Psoas muscle (tissue), 7 donors: ENCODE measurements at regions not wholly inside any gene's neighbourhood (a gene's known extent, or its start where the extent isn't known, plus 50 kb on each side); places are given as distances from the start of the nearest gene placed in this dataset.
"Not testable (repeated sequence)": the region's sequence is repeated elsewhere in the genome, so short reads cannot be mapped to it uniquely, and the experiment has no call there.

Experiments
- ATAC-seq, 4 donors: fragments of 200-7000 bp; cut with Tn5 transposase; one replicate each; pipeline ENCODE4 v1.9.1; 2020; ENCODE audit warnings: moderate library complexity in 3 of 4, mild to moderate bottlenecking in 2 of 4
- DNase-seq, 2 donors: peaks; one replicate each; pipeline ENCODE4 v3.0.0-alpha.2; 2020
- H3K27ac ChIP-seq: fragments of 200-600 bp; one replicate; pipeline ENCODE4 v1.8.0; 2022
- H3K27me3 ChIP-seq, 3 donors: fragments of 200-600 bp in 1 of 3; one replicate each; pipeline versions ENCODE4 v1.6.1 to v1.8.0; 2013 to 2022; ENCODE audit warnings: low read length in 2 of 3, mild to moderate bottlenecking in 2 of 3, moderate library complexity in 1 of 3; ENCODE audit not compliant: insufficient read depth in 3 of 3
- H3K36me3 ChIP-seq, 2 donors: fragments of 200-600 bp in 1 of 2; one replicate each; pipeline versions ENCODE4 v1.6.1 to v1.8.0; 2013 to 2022; ENCODE audit warnings: low read depth in 1 of 2, mild to moderate bottlenecking in 1 of 2, moderate library complexity in 1 of 2; ENCODE audit not compliant: insufficient read depth in 1 of 2
- H3K4me1 ChIP-seq: fragments of 200-600 bp; one replicate; pipeline ENCODE4 v1.8.0; 2022
- H3K4me3 ChIP-seq: fragments of 200-600 bp; one replicate; pipeline ENCODE4 v1.8.0; 2022; ENCODE audit warnings: mild to moderate bottlenecking
- H3K9me3 ChIP-seq: fragments of 200-600 bp; one replicate; pipeline ENCODE4 v1.8.0; 2022
- WGBS, 3 donors: extraction: QIAGEN DNeasy Blood & Tissue Kit; methylation state at CpG; one replicate each; pipeline versions ENCODE4 v1.1.6 to v1.1.7; 2013; 5-methylcytosine and 5-hydroxymethylcytosine counted together
- intact Hi-C, 2 donors: fragments of 100-400 bp; cut with DNase I; formaldehyde crosslinking; loops; one replicate each; pipeline versions ENCODE4 v1.11.0 to v1.14.2; 2022
- TF ChIP-seq, protein P1 (sequence below): fragments of 200-600 bp; IDR thresholded peaks from one replicate; pipeline ENCODE4 v1.8.0; 2022; ENCODE audit warnings: antibody characterized with exemption
- donor health status: healthy with polysubstance abuse.
- donor health status: DM: no; HTN: no; CAD: no; lungs with moderate emphysema.
- donor health status: Bipolar disorder and iron deficiency.
- donor health status: healthy.
- donor health status: DM: yes; HTN: yes; CAD: no.
- donor health status: DM: no; HTN: no; CAD: no.
- donor health status: DM: yes; HTN: yes; CAD: no.

DNA sequence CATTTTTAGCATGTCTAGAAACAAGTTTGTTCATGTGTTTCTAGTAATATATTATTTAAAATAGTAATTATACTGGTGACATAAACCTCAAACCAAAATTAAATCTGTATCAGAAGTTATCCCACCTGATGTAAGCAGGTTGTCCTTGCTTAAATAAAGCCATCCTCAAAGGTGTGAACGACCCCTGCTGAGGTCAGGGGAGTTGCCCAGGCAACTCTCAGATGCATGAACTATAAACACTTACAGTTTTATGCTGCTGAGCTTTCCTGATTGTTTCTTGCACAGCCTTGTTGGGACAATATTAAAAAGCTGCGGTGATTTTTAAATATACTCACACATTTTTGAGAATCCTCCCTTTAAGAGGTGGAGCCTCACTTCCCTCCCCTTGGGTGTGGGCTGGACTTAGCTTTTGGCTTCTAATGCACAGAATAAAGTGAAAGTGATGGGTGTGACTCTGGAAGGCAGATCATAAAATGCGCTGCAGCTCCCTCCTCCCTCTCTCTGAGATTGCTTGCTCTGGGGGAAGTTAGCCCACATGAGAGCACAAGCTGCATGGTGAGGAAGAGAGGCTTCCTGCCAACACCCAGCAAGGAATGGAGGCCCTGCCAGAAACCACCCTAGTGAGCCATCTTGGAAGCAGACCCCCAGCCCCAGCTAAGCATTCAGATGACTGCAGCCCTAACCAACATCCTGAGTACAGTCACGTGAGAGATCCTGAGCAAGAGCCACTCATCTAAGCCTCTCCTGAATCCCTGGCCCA is 152.7 kb downstream of the SKIDA1 start:
- no peak overlapping the region for H3K4me3 ChIP-seq
- TF ChIP-seq, protein P1, sequence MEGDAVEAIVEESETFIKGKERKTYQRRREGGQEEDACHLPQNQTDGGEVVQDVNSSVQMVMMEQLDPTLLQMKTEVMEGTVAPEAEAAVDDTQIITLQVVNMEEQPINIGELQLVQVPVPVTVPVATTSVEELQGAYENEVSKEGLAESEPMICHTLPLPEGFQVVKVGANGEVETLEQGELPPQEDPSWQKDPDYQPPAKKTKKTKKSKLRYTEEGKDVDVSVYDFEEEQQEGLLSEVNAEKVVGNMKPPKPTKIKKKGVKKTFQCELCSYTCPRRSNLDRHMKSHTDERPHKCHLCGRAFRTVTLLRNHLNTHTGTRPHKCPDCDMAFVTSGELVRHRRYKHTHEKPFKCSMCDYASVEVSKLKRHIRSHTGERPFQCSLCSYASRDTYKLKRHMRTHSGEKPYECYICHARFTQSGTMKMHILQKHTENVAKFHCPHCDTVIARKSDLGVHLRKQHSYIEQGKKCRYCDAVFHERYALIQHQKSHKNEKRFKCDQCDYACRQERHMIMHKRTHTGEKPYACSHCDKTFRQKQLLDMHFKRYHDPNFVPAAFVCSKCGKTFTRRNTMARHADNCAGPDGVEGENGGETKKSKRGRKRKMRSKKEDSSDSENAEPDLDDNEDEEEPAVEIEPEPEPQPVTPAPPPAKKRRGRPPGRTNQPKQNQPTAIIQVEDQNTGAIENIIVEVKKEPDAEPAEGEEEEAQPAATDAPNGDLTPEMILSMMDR, result no peak
- no peaks in the 10 kb centered on the region for H3K27me3 ChIP-seq
- 27 to 38% (median 31%) methylated on average over 4 of the region's 4 CpGs for WGBS, 3 donors
- intact Hi-C loops, result no loop called here
- H3K4me1 ChIP-seq, result no peaks in the 10 kb centered on the region
- no peaks in the 10 kb centered on the region for H3K36me3 ChIP-seq
- no peaks in the 10 kb centered on the region for H3K9me3 ChIP-seq
- H3K27ac ChIP-seq, result no peak overlapping the region
- DNase-seq (peak; percentile 16 to 48), ATAC-seq (peak in 2 of 4 donors; percentile 40 to 53)

- ATAC-seq, result no peak
- DNase-seq, result no peak
- intact Hi-C loops, result no loop called here
These were observed 155.8 kb downstream of the SKIDA1 start for GRCh38 chr10:21369697-21370096.

GRCh38 chr10:21368728-21369425 is 156.6 kb downstream of the SKIDA1 start:
- Histone ChIP-seq H3K27ac (no peak overlapping the region), H3K9me3 (no peaks in the 10 kb centered on the region), H3K4me3 (no peak overlapping the region), H3K4me1 (no peaks in the 10 kb centered on the region), H3K36me3 (no peaks in the 10 kb centered on the region), H3K27me3 (no peaks in the 10 kb centered on the region)
- WGBS, 3 donors, result 87% methylated on average over 9 of the region's 9 CpGs
- TF ChIP-seq, protein P1, result no peak
- no peak for ATAC-seq
- intact Hi-C loops, result no loop called here
- DNase-seq, result peak in 1 of 2 donors; percentile 19

More at GRCh38 chr10:21369697-21370096, 155.8 kb downstream of the SKIDA1 start:
- no peaks in the 10 kb centered on the region for H3K4me1 ChIP-seq
- TF ChIP-seq, protein P1, result no peak
- no peak overlapping the region for H3K4me3 ChIP-seq
- no peaks in the 10 kb centered on the region for H3K27me3 ChIP-seq
- H3K36me3 ChIP-seq, result no peaks in the 10 kb centered on the region
- WGBS, 3 donors, result 48 to 68% (median 65%) methylated on average over 2 of the region's 2 CpGs
- H3K27ac ChIP-seq, result no peak overlapping the region
- H3K9me3 ChIP-seq, result no peaks in the 10 kb centered on the region

DNA sequence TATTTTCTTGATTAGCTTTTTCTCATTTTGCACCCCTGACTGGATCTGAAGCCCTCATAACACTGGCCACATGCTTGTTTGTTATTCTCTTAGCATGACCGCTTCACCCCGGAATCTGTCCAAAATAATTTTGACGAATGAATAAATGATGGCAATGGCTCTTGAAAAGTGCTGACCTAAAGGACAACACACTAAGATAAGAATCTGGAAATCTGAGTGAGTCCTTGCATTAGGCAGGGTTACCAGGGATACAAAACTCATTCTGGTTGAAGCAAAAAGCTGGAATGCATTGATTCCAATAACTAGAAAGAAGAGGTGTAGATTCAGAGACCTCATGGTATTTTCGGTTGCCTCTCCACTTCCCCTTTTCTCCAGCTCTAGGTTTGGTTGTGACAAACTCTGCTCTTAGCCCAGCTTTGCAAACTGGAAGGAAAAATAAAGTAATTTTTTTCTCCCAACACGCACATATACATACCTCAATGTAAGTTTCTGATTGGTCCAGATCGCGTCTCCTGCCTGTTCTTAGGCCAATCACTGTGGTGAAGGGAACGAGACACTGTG is 157.4 kb downstream of the SKIDA1 start:
- intact Hi-C loops, result no loop called here
- no peaks in the 10 kb centered on the region for H3K4me1 ChIP-seq
- TF ChIP-seq, protein P1, result no peak

GRCh38 chr10:21366108-21366507 is 159.4 kb downstream of the SKIDA1 start:
- DNase-seq, H3K27ac ChIP-seq, intact Hi-C loops, H3K4me1 ChIP-seq, H3K27me3 ChIP-seq, H3K36me3 ChIP-seq, H3K4me3 ChIP-seq, ATAC-seq, H3K9me3 ChIP-seq: not testable (repeated sequence)
- WGBS, 3 donors, result 81 to 91% (median 91%) methylated on average over 6 of the region's 6 CpGs

More for the DNA sequence above, 157.4 kb downstream of the SKIDA1 start:
- DNase-seq (no peak), ATAC-seq (no peak)
- no peaks in the 10 kb centered on the region for H3K9me3 ChIP-seq
- WGBS, 3 donors, result 93 to 95% (median 94%) methylated on average over 8 of the region's 8 CpGs
- no peak overlapping the region for H3K4me3 ChIP-seq
- no peaks in the 10 kb centered on the region for H3K36me3 ChIP-seq
- H3K27me3 ChIP-seq, result no peaks in the 10 kb centered on the region
- no peak overlapping the region for H3K27ac ChIP-seq
